ENCODE measurements at regions not wholly inside any gene's neighbourhood (a gene's known extent, or its start where the extent isn't known, plus 50 kb on each side); places are given as distances from the start of the nearest gene placed in this dataset.
"Not testable (repeated sequence)": the region's sequence is repeated elsewhere in the genome, so short reads cannot be mapped to it uniquely, and the experiment has no call there.

GRCh38 chr12:8354741-8355140, 101.0 kb upstream of the CLEC6A start:
- not testable (repeated sequence) for TF ChIP-seq CTCF (conservative IDR thresholded peaks at IDR 0.05 in 1 of 2, IDR thresholded peaks at IDR 0.05 in 1 of 2; ENCODE audit: low read depth in 1 of 2, low read length in 2 of 2); EZH2 (IDR thresholded peaks at IDR 0.05; ENCODE audit: low read length, missing control alignments)
